ENCODE measurements at regions not wholly inside any gene's neighbourhood (a gene's known extent, or its start where the extent isn't known, plus 50 kb on each side); places are given as distances from the start of the nearest gene placed in this dataset.

DNA sequence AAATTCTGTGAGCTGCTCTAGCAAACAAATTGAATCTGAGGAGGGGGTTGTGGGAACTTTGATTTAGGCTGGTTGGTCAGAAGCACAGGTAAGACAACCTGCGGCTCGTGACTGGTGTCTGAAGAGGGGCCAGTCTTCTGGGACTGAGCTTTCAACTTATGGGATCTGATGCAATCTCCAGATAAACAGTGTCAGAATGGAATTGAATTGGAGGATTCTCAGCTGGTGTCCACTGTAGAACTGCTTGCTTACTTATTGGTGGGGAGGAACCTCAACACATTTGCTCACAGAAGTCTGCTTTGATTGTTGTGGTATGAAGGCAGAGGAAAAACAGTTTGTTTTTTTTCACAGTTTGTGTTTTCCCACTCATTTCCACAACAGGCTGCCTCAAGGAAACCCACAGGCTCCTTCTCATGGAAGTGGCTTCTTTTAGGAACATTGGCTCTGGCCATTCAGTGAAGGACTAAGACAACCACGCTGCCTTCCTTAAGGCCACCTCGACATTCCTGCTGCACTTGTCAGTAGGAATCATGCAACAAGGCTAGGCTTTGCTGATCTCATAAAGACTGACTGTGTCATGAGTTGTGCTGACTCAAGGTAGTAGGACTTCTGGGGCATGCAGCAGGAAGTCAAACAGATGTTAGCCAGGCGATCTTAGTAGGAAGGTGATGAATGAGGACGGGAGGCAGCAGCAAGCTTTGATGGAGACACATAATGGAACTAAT lies 104.7 kb downstream of the TSN start:
- peak; percentile 27 for DNase-seq (ENCODE audit: low read depth)

GRCh38 chr2:121860758-121861227 lies 105.3 kb downstream of the TSN start:
- no peak for DNase-seq (ENCODE audit: low read depth)

DNA sequence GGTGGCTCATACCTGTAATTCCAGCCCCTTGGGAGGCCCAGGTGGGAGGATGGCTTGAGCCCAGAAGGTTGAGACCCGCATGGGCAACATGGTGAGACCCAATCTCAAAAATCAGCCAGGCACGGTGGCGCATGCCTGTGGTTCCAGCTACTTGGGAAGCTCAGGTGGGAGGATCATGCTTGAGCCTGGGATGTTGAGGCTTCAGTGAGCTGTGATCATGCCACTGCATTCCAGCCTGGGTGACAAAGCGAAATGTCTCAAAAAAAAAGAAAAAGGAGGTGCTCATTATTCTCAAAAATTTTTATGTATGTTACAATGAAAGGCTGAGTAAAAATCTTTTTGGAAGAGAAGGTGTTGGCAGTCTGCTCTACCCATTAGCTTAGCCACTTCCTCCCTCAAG lies 106.8 kb downstream of the TSN start:
- no peak for DNase-seq (ENCODE audit: low read depth)

DNA sequence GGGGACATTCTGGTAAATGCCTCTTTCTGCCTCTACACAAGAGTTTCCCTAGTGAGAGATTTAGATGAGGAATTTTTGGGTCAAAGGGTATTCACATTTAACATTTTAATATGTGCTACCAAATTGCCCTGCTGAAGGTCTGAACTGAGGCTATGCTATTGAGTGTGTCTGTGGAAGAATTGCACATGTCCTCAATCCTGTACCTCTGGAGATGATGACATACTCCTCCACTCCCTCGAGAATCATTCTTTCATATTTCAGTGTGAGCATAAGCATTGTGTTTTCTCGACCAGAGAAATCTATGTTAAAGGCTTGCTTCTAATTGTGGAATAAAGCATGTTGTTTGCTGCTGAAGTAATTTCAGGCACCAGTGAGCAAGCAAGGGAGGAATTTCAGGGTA lies 110.5 kb downstream of the TSN start:
- DNase-seq (ENCODE audit: low read depth): no peak

DNA sequence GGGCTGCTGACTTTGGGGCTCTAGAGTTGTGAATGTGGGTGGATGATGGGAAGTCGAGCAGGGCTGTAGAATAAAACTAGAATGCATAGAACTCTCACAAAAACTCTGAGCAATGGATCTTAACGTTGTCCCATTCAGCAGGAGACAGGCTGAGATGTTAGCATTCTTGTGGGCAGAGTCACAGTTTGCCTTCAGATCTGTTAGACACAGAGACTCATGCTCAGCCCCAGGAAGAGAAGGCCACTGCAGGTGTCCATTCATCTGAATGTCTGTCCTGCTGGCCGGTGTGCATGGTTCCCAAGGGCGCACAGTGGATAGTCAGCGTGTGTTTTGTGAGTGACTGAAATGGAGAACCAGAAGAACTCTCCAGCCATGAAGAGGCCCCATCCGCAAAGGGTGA lies 111.3 kb downstream of the TSN start:
- DNase-seq (ENCODE audit: low read depth): peak; percentile 6

- no peak for DNase-seq (ENCODE audit: low read depth)
These were observed 113.2 kb downstream of the TSN start for GRCh38 chr2:121868652-121869051.

DNA sequence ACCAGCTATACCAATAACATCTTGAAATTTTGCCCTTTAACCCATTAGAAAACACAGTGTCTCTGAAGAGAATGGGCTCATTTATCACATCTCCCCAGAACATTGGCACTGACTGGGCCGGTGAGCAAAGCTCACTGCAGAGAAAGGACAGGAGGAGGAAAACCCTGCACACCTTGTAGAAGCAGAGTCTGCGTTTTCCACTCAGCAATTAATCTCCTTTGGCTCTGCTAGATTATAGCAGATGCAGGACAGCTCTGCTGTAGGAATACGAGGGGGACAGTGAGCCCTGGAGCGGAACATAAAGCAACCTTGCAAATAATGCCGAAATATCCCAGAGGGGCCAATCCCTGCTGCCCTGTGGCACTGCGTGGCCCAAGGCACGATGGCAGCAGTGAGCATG lies 113.9 kb downstream of the TSN start:
- DNase-seq (ENCODE audit: low read depth): no peak

DNA sequence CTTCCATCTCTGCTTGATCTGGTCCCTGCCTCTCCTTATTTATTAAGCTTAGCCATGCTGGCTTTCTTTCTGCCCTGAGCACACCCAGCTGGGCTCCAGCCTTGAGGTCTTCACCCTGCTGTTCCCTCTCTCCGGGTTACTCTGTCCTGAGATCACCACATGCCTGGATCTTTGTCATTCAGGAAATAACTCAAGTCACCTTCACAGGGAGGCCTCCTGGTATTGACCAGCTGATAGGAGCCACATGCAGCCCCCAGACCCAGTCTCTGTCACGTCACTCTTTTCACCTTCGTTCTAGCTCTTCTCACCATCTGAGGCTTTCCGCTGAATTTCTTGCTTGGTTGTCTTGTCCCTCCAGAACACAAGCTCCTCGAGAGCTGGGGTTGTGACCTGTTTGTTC lies 114.4 kb downstream of the TSN start:
- no peak for DNase-seq (ENCODE audit: low read depth)

GRCh38 chr2:121872651-121873050 lies 117.2 kb downstream of the TSN start:
- no peak for DNase-seq (ENCODE audit: low read depth)

DNA sequence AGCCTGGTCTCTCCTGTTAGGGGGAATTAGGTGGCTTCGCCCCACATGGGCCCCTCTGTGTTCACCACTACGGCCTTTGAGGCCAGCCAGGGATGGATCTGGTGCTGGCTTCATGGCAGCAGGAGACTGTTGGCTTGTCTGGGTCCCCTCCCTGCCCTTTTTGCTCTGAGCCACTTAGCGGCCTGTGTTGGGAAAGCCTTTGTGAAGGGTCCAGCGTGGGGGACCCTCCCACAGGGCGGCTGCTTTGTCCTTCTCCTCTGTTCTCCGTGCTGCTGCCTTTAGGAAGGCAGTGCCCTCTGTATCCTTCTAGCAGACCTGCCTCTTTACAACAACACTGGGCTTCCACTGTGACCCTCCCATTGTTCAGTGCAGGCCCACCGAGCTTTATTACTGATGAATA lies 118.4 kb downstream of the TSN start:
- DNase-seq (ENCODE audit: low read depth): no peak

GRCh38 chr2:121875585-121876185 lies 120.2 kb downstream of the TSN start:
- DNase-seq (ENCODE audit: low read depth): no peak

DNA sequence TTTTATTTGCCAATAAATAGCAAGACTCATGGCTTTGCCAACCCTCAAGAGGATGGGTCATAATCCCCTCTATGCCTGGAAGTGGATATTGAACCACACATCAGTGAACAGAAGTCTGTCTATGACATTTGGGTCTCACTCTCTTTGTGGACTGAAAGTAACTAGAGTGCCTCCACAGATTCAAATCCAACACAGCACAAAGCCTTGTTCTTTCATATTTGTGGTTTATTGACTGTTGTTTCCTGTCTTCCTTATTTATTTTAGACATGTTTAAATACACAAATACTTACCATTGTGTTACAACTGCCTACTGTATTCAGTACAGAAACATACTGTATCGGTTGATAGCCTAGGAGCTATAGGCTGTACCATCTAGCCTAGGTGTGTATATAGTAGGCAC lies 121.9 kb downstream of the TSN start:
- DNase-seq (ENCODE audit: low read depth): no peak

GRCh38 chr2:121880283-121880682 lies 124.8 kb downstream of the TSN start:
- DNase-seq (ENCODE audit: low read depth): no peak

DNA sequence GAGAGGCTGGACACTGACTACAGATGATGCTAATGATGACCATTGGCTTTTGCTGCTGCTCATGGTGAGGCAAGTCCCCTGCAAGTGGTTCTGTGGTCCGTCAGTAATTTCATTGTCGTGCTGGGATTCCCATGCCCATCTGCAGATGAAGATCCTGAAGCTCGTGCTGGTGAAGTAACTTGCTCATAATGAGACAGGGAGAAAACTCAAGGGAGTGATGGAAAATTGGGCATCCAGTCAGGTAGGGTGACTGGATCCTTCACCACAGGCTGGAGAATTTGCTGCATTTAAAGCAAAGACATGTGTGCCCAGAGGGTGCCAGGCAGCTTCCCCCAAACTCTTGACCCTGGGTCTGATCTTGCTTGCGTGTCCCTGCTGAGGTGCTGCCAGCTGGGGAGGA lies 125.6 kb downstream of the TSN start:
- no peak for DNase-seq (ENCODE audit: low read depth)

DNA sequence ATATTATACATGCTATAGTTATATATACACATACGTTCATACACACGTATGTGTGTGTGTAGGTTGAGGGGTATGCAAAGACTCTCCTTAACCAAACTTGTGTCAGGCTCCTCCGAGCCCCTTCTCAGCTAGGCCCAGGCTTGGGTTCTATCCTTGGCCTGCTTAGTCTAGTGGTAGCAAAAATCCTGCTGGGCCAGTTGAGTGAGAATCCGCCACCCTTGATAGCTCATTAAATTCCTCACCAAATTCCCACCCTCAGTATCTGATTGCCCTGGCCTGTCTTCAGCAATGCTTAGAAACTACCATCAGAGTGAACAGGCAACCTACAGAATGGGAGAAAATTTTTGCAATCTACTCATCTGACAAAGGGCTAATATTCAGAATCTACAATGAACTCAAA lies 126.5 kb downstream of the TSN start:
- DNase-seq (ENCODE audit: low read depth): no peak

DNA sequence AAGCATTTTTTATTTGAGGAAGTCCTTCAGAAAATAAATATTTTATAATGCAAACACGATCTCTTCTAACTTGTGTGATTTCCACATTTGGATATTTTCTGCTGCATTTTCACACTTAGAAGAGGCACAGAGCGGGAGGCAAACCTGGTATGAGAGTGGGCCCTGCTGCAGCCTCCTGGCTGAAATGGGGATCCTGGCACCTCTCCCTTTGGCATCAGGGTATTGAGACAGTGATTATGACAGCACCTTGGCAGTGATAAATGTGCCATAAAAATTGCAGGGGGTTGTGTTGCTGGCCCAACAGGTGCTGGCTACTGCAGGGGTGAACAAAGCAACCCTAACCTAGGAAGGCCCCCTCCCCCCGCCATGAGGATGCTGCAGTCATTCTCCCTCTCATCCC lies 128.6 kb downstream of the TSN start:
- no peak for DNase-seq (ENCODE audit: low read depth)

- no peak for DNase-seq (ENCODE audit: low read depth)
These were observed 129.1 kb downstream of the TSN start for GRCh38 chr2:121884511-121884921.

GRCh38 chr2:121886059-121886458 lies 130.6 kb downstream of the TSN start:
- DNase-seq (ENCODE audit: low read depth): no peak

GRCh38 chr2:121887513-121888188 lies 132.2 kb downstream of the TSN start:
- DNase-seq (ENCODE audit: low read depth): no peak

DNA sequence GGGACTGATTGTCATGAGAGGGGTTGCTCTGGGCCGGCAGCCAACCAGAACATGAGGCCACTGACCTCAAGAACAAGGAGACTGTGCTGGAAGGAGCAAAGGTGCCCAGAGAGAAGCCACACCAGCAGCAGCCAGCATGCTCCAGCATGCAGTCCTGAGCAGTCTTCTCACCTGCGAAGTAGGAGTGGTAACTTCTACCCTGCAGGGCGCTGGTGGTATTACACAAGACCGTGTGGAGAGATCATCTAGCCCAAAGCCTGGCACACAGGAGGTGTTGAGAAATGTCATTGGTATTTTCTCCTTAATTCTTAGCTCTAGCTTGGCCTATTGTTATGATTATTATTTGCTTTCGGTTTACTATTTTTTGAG lies 132.7 kb downstream of the TSN start:
- no peak for DNase-seq (ENCODE audit: low read depth)

DNA sequence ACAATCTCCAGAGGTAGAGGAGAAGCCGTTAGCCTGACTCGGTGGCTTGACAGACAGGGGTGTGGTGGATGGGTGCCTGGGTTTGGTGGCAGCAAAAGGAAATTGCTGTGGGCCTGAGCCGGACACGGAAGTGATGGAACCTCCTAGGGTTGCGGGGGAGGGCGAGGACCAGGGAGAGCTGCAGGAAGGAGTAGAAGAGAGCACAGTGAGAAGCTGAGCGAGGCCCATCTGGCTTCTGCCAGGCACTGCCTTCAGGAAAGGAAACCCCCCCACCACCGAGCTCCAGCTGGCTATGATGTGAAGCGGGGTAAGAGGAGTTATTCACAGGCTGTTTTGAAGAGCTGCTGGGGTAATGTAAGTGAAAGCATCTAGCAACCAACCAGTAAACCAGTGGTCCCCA lies 134.6 kb downstream of the TSN start:
- DNase-seq (ENCODE audit: low read depth): no peak

- DNase-seq (ENCODE audit: low read depth): no peak
These were observed 140.5 kb downstream of the TSN start for GRCh38 chr2:121895723-121896571.

Measured in M059J (cell line).